SK-N-SH treated with all-trans-retinoic acid at 6 μM for 48 hours (cell line): ENCODE measurements at regions not wholly inside any gene's neighbourhood (a gene's known extent, or its start where the extent isn't known, plus 50 kb on each side); places are given as distances from the start of the nearest gene placed in this dataset.

ENCODE experiments used
- ATAC-seq: fragments of 200-7000 bp; cut with Tn5 transposase; 3 replicates; pipeline ENCODE4 v1.9.1; 2020; ENCODE audit warnings: mild to moderate bottlenecking, moderate library complexity
- ARNTL ChIP-seq: fragments of 450-650 bp; formaldehyde crosslinking; IDR thresholded peaks from 2 replicates; pipeline ENCODE4 v1.5.0; 2020; ENCODE audit warnings: low read depth, mild to moderate bottlenecking, moderate library complexity, borderline replicate concordance
- BACH2 ChIP-seq: fragments of 250-450 bp; sonication (Bioruptor Pico); IDR thresholded peaks from 2 replicates; pipeline ENCODE4 v1.9.0; 2021; ENCODE audit warnings: mild to moderate bottlenecking, borderline replicate concordance
- CSDC2 ChIP-seq: fragments of 250-450 bp; sonication (Bioruptor Pico); IDR thresholded peaks from 2 replicates; pipeline ENCODE4 v1.5.0; 2020; ENCODE audit warnings: mild to moderate bottlenecking, moderate library complexity
- CSRNP3 ChIP-seq: fragments of 250-450 bp; sonication (Bioruptor Pico); IDR thresholded peaks from 2 replicates; pipeline ENCODE4 v1.5.1; 2021; ENCODE audit warnings: mild to moderate bottlenecking, moderate library complexity
- ESRRG ChIP-seq: fragments of 250-450 bp; sonication (Bioruptor Pico); IDR thresholded peaks from 2 replicates; pipeline ENCODE4 v1.6.1; 2021; ENCODE audit warnings: mild to moderate bottlenecking
- GLIS3 ChIP-seq: fragments of 250-450 bp; sonication (Bioruptor Pico); IDR thresholded peaks from 2 replicates; pipeline ENCODE4 v1.5.0; 2020; ENCODE audit warnings: mild to moderate bottlenecking, moderate library complexity
- OSR1 ChIP-seq: fragments of 250-450 bp; sonication (Bioruptor Pico); IDR thresholded peaks from 2 replicates; pipeline ENCODE4 v1.8.0; 2022; ENCODE audit warnings: moderate library complexity, mild to moderate bottlenecking, inconsistent platforms
- PPARA ChIP-seq: fragments of 250-450 bp; sonication (Bioruptor Pico); IDR thresholded peaks from 2 replicates; pipeline ENCODE4 v1.5.0; 2020; ENCODE audit warnings: mild to moderate bottlenecking, borderline replicate concordance
- RARB ChIP-seq: fragments of 250-450 bp; sonication (Bioruptor Pico); IDR thresholded peaks from 2 replicates; pipeline ENCODE4 v1.8.0; 2021; ENCODE audit warnings: mild to moderate bottlenecking, moderate library complexity
- SNAI2 ChIP-seq: fragments of 250-450 bp; sonication (Bioruptor Pico); IDR thresholded peaks from 2 replicates; pipeline ENCODE4 v1.5.0; 2020; ENCODE audit warnings: mild to moderate bottlenecking, moderate library complexity
- TCF4 ChIP-seq: fragments of 250-450 bp; sonication (Bioruptor Pico); IDR thresholded peaks from 2 replicates; pipeline ENCODE4 v1.8.0; 2021; ENCODE audit warnings: mild to moderate bottlenecking, moderate library complexity, borderline replicate concordance
- TOX ChIP-seq: fragments of 250-450 bp; sonication (Bioruptor Pico); IDR thresholded peaks from 2 replicates; pipeline ENCODE4 v1.8.0; 2021; ENCODE audit warnings: mild to moderate bottlenecking, moderate library complexity, borderline replicate concordance
- ZFP3 ChIP-seq: fragments of 250-450 bp; sonication (Bioruptor Pico); IDR thresholded peaks from 2 replicates; pipeline ENCODE4 v1.5.0; 2020; ENCODE audit warnings: mild to moderate bottlenecking, moderate library complexity
- ZFP30 ChIP-seq: fragments of 450-650 bp; formaldehyde crosslinking; IDR thresholded peaks from 2 replicates; pipeline ENCODE4 v1.5.0; 2022; ENCODE audit warnings: mild to moderate bottlenecking, moderate library complexity
- ZNF565 ChIP-seq: fragments of 450-650 bp; formaldehyde crosslinking; conservative IDR thresholded peaks from 2 replicates; pipeline ENCODE4 v1.5.0; 2020; ENCODE audit warnings: low read depth, mild to moderate bottlenecking, moderate library complexity
- ZNF70 ChIP-seq: fragments of 450-650 bp; formaldehyde crosslinking; IDR thresholded peaks from 2 replicates; pipeline ENCODE4 v1.5.0; 2020; ENCODE audit warnings: mild to moderate bottlenecking, moderate library complexity
- TF ChIP-seq, protein P1 (sequence below): fragments of 250-450 bp; sonication (Bioruptor Pico); IDR thresholded peaks from 2 replicates; pipeline ENCODE4 v1.8.0; 2021; ENCODE audit warnings: low read depth, mild to moderate bottlenecking, moderate library complexity, borderline replicate concordance
- TF ChIP-seq, protein P2 (sequence below): fragments of 250-450 bp; sonication (Bioruptor Pico); IDR thresholded peaks from 2 replicates; pipeline ENCODE4 v1.5.0; 2020; ENCODE audit warnings: mild to moderate bottlenecking, moderate library complexity
- TF ChIP-seq, protein P3 (sequence below): fragments of 250-450 bp; sonication (Bioruptor Pico); IDR thresholded peaks from 2 replicates; pipeline ENCODE4 v1.5.1; 2020; ENCODE audit warnings: low read depth, mild to moderate bottlenecking, moderate library complexity
- TF ChIP-seq, protein P4 (sequence below): fragments of 250-450 bp; sonication (Bioruptor Pico); IDR thresholded peaks from 2 replicates; pipeline ENCODE4 v1.8.0; 2020; ENCODE audit warnings: mild to moderate bottlenecking, moderate library complexity, borderline replicate concordance

GRCh38 chr12:39081910-39082309, 176.5 kb upstream of the CPNE8 start:
- TF ChIP-seq ZFP30 (CRISPR knock-in tag) (no peak), ZNF565 (CRISPR knock-in tag) (no peak), TCF4 (CRISPR knock-in tag) (no peak), OSR1 (CRISPR knock-in tag) (no peak), PPARA (no peak), ZNF70 (no peak), CSDC2 (CRISPR knock-in tag) (no peak), CSRNP3 (CRISPR knock-in tag) (no peak), ESRRG (CRISPR knock-in tag) (no peak), GLIS3 (CRISPR knock-in tag) (no peak), TOX (CRISPR knock-in tag) (no peak), ZFP3 (CRISPR knock-in tag) (no peak), ARNTL (no peak)
- TF ChIP-seq, protein P1, sequence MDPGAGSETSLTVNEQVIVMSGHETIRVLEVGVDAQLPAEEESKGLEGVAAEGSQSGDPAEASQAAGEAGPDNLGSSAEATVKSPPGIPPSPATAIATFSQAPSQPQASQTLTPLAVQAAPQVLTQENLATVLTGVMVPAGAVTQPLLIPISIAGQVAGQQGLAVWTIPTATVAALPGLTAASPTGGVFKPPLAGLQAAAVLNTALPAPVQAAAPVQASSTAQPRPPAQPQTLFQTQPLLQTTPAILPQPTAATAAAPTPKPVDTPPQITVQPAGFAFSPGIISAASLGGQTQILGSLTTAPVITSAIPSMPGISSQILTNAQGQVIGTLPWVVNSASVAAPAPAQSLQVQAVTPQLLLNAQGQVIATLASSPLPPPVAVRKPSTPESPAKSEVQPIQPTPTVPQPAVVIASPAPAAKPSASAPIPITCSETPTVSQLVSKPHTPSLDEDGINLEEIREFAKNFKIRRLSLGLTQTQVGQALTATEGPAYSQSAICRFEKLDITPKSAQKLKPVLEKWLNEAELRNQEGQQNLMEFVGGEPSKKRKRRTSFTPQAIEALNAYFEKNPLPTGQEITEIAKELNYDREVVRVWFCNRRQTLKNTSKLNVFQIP (CRISPR knock-in tag): no peak
- TF ChIP-seq, protein P2, sequence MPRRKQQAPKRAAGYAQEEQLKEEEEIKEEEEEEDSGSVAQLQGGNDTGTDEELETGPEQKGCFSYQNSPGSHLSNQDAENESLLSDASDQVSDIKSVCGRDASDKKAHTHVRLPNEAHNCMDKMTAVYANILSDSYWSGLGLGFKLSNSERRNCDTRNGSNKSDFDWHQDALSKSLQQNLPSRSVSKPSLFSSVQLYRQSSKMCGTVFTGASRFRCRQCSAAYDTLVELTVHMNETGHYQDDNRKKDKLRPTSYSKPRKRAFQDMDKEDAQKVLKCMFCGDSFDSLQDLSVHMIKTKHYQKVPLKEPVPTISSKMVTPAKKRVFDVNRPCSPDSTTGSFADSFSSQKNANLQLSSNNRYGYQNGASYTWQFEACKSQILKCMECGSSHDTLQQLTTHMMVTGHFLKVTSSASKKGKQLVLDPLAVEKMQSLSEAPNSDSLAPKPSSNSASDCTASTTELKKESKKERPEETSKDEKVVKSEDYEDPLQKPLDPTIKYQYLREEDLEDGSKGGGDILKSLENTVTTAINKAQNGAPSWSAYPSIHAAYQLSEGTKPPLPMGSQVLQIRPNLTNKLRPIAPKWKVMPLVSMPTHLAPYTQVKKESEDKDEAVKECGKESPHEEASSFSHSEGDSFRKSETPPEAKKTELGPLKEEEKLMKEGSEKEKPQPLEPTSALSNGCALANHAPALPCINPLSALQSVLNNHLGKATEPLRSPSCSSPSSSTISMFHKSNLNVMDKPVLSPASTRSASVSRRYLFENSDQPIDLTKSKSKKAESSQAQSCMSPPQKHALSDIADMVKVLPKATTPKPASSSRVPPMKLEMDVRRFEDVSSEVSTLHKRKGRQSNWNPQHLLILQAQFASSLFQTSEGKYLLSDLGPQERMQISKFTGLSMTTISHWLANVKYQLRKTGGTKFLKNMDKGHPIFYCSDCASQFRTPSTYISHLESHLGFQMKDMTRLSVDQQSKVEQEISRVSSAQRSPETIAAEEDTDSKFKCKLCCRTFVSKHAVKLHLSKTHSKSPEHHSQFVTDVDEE (CRISPR knock-in tag): no peak
- TF ChIP-seq, protein P3, sequence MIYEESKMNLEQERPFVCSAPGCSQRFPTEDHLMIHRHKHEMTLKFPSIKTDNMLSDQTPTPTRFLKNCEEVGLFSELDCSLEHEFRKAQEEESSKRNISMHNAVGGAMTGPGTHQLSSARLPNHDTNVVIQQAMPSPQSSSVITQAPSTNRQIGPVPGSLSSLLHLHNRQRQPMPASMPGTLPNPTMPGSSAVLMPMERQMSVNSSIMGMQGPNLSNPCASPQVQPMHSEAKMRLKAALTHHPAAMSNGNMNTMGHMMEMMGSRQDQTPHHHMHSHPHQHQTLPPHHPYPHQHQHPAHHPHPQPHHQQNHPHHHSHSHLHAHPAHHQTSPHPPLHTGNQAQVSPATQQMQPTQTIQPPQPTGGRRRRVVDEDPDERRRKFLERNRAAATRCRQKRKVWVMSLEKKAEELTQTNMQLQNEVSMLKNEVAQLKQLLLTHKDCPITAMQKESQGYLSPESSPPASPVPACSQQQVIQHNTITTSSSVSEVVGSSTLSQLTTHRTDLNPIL (CRISPR knock-in tag): no peak
- TF ChIP-seq, protein P4, sequence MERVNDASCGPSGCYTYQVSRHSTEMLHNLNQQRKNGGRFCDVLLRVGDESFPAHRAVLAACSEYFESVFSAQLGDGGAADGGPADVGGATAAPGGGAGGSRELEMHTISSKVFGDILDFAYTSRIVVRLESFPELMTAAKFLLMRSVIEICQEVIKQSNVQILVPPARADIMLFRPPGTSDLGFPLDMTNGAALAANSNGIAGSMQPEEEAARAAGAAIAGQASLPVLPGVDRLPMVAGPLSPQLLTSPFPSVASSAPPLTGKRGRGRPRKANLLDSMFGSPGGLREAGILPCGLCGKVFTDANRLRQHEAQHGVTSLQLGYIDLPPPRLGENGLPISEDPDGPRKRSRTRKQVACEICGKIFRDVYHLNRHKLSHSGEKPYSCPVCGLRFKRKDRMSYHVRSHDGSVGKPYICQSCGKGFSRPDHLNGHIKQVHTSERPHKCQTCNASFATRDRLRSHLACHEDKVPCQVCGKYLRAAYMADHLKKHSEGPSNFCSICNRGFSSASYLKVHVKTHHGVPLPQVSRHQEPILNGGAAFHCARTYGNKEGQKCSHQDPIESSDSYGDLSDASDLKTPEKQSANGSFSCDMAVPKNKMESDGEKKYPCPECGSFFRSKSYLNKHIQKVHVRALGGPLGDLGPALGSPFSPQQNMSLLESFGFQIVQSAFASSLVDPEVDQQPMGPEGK (CRISPR knock-in tag): no peak
- no peak for ATAC-seq

DNA sequence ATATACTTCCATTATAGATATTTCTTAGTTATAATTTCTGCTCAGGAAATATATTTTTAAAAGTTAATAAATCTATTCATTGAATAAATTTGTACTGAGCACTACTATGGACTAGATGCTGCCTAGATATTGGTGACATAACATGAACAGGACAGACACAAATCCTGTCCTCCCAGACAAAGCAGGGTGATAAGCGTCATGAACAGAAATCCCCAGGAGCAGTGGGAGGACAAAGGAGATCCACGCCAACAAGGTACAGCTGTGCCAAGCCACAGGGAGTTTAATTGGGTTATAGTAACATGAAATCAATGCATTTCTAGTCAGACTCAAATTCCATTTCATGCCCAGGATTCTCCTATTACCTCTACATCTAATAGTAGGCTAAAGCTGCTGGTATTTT, 171.8 kb upstream of the CPNE8 start:
- TF ChIP-seq SNAI2 (CRISPR knock-in tag) (no peak), ZFP30 (CRISPR knock-in tag) (no peak), CSDC2 (CRISPR knock-in tag) (no peak), CSRNP3 (CRISPR knock-in tag) (no peak), RARB (no peak), ZNF565 (CRISPR knock-in tag) (no peak), ZNF70 (no peak), BACH2 (no peak), ARNTL (no peak)
- TF ChIP-seq, protein P3 (CRISPR knock-in tag): no peak
- TF ChIP-seq, protein P1 (CRISPR knock-in tag): no peak
- TF ChIP-seq, protein P2 (CRISPR knock-in tag): no peak
- ATAC-seq: no peak
